Testis (tissue), 2 donors: ENCODE measurements at regions not wholly inside any gene's neighbourhood (a gene's known extent, or its start where the extent isn't known, plus 50 kb on each side); places are given as distances from the start of the nearest gene placed in this dataset.

Experiments
- DNase-seq: peaks from one replicate; pipeline ENCODE4 v3.0.0-alpha.2; 2019
- H3K27ac ChIP-seq, 2 donors: fragments of 200-600 bp; sonication (generic); one replicate each; pipeline ENCODE4 v1.5.1; 2019
- H3K27me3 ChIP-seq: fragments of 200-600 bp; sonication (generic); one replicate; pipeline ENCODE4 v1.5.1; 2019
- H3K36me3 ChIP-seq: fragments of 200-600 bp; sonication (generic); one replicate; pipeline ENCODE4 v1.5.1; 2017; ENCODE audit warnings: low read depth; ENCODE audit errors: missing control alignments
- H3K4me1 ChIP-seq: fragments of 200-600 bp; sonication (generic); one replicate; pipeline ENCODE4 v1.5.1; 2019
- H3K4me3 ChIP-seq, 2 donors: fragments of 200-600 bp; sonication (generic); one replicate each; pipeline ENCODE4 v1.5.1; 2017 to 2019
- H3K9me3 ChIP-seq: fragments of 200-600 bp; sonication (generic); one replicate; pipeline ENCODE4 v1.5.1; 2017
- POLR2A ChIP-seq: fragments of 450-650 bp; IDR thresholded peaks from one replicate; pipeline ENCODE4 v1.6.1; 2017; ENCODE audit warnings: antibody characterized with exemption, mild to moderate bottlenecking, moderate library complexity
- WGBS, 2 donors: methylation state at CpG; one replicate each; pipeline ENCODE4 v1.1.5; 2018; 5-methylcytosine and 5-hydroxymethylcytosine counted together
- intact Hi-C: fragments of 100-400 bp; cut with DNase I; formaldehyde crosslinking; loops from one replicate; pipeline ENCODE4 v1.15.1; 2023; ENCODE audit warnings: low total_unique reads
- TF ChIP-seq, protein P1 (sequence below), 3 experiments: fragments of 450-650 bp in 2 of 3; fragments of 200-600 bp in 1 of 3; sonication (generic) in 1 of 3; IDR thresholded peaks; one replicate each; pipeline ENCODE4 v1.5.1; 2016 to 2019; ENCODE audit warnings: antibody characterized with exemption in 3 of 3, mild to moderate bottlenecking in 2 of 3, moderate library complexity in 1 of 3

- 29 to 39% methylated on average over 2 of the region's 2 CpGs for WGBS, 2 donors
- H3K36me3 ChIP-seq, result no peaks in the 10 kb centered on the region
- no peaks in the 10 kb centered on the region for H3K27me3 ChIP-seq
- H3K4me1 ChIP-seq, result no peaks in the 10 kb centered on the region
- H3K9me3 ChIP-seq, result no peaks in the 10 kb centered on the region
- intact Hi-C loops, result no loop called here
- H3K27ac ChIP-seq, result no peak overlapping the region
- DNase-seq, result no peak
- TF ChIP-seq, protein P1, sequence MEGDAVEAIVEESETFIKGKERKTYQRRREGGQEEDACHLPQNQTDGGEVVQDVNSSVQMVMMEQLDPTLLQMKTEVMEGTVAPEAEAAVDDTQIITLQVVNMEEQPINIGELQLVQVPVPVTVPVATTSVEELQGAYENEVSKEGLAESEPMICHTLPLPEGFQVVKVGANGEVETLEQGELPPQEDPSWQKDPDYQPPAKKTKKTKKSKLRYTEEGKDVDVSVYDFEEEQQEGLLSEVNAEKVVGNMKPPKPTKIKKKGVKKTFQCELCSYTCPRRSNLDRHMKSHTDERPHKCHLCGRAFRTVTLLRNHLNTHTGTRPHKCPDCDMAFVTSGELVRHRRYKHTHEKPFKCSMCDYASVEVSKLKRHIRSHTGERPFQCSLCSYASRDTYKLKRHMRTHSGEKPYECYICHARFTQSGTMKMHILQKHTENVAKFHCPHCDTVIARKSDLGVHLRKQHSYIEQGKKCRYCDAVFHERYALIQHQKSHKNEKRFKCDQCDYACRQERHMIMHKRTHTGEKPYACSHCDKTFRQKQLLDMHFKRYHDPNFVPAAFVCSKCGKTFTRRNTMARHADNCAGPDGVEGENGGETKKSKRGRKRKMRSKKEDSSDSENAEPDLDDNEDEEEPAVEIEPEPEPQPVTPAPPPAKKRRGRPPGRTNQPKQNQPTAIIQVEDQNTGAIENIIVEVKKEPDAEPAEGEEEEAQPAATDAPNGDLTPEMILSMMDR (IDR thresholded peaks at IDR 0.05), result no peak
- no peak for TF ChIP-seq POLR2A
- no peak overlapping the region for H3K4me3 ChIP-seq
Measured at GRCh38 chrX:88355252-88355651, 391.8 kb upstream of the CPXCR1 start.

DNA sequence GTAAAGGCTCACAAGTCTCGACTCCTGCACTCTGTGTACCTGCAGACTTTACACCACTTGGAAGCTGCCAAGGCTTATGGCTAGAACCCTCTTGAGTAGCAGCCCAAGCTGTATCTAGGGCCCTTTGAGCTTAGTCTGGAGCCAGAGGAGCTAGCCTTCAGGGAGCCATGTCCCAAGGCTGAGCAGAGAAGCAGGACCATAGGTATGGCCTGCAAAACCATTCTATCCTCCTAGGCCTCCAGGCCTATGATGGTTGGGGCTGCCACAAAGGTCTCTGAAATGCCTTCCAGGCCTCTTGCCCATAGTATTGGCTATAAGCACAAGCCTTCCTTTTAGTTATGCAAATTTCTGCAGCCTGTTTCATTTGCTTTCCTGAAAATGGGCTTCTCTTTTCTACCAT is 380.7 kb upstream of the CPXCR1 start:
- Histone ChIP-seq H3K4me1 (no peaks in the 10 kb centered on the region), H3K4me3 (no peak overlapping the region), H3K9me3 (no peaks in the 10 kb centered on the region), H3K27me3 (no peaks in the 10 kb centered on the region), H3K27ac (no peak overlapping the region), H3K36me3 (no peaks in the 10 kb centered on the region)
- intact Hi-C loops, result no loop called here
- TF ChIP-seq, protein P1 (IDR thresholded peaks at IDR 0.05), result no peak
- TF ChIP-seq POLR2A, result no peak
- WGBS, 2 donors, result 75 to 100% methylated on average over 1 of the region's 1 CpG
- no peak for DNase-seq

GRCh38 chrX:88378406-88378805 is 368.6 kb upstream of the CPXCR1 start:
- no peak for TF ChIP-seq POLR2A
- TF ChIP-seq, protein P1 (IDR thresholded peaks at IDR 0.05), result no peak

GRCh38 chrX:88397551-88397950 is 349.5 kb upstream of the CPXCR1 start:
- Histone ChIP-seq H3K27me3 (no peaks in the 10 kb centered on the region), H3K27ac (no peak overlapping the region), H3K4me3 (no peak overlapping the region), H3K36me3 (no peaks in the 10 kb centered on the region), H3K4me1 (no peaks in the 10 kb centered on the region), H3K9me3 (no peaks in the 10 kb centered on the region)
- intact Hi-C loops, result no loop called here
- 88% methylated on average over 2 of the region's 2 CpGs for WGBS, 2 donors
- DNase-seq, result no peak
- TF ChIP-seq, protein P1 (IDR thresholded peaks at IDR 0.05), result no peak
- no peak for TF ChIP-seq POLR2A

More at GRCh38 chrX:88378406-88378805, 368.6 kb upstream of the CPXCR1 start:
- Histone ChIP-seq H3K36me3 (no peaks in the 10 kb centered on the region), H3K27ac (no peak overlapping the region), H3K4me1 (no peaks in the 10 kb centered on the region), H3K4me3 (no peak overlapping the region), H3K27me3 (no peaks in the 10 kb centered on the region), H3K9me3 (no peaks in the 10 kb centered on the region)
- no peak for DNase-seq
- intact Hi-C loops, result no loop called here

DNA sequence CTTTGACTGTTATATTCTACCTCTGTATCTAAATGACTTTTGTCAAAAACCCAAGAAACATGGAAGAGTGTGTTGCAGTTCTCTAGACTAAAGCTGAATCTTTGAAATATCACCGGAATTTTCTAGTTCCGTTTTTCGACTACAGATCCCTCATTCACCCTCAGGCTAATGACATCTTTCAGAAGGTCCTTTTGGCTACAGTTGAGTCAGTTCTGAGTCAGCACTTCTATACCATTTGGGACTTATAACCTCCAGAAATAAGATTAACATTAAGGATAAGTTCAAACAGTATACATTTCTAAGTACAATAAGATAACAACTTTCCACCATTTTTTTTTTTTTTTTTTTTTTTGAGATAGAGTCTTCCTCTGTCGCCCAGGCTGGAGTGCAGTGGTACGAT is 331.0 kb upstream of the CPXCR1 start:
- WGBS, 2 donors, result 70 to 80% methylated on average over 3 to 5 of the region's 5 CpGs
- TF ChIP-seq POLR2A, result no peak
- TF ChIP-seq, protein P1 (IDR thresholded peaks at IDR 0.05), result no peak
- H3K27me3 ChIP-seq, result no peaks in the 10 kb centered on the region
- no peak overlapping the region for H3K4me3 ChIP-seq
- no peaks in the 10 kb centered on the region for H3K4me1 ChIP-seq
- H3K27ac ChIP-seq, result no peak overlapping the region
- no peak for DNase-seq
- intact Hi-C loops, result no loop called here
- no peaks in the 10 kb centered on the region for H3K36me3 ChIP-seq
- no peaks in the 10 kb centered on the region for H3K9me3 ChIP-seq
